ENCODE measurements at regions not wholly inside any gene's neighbourhood (a gene's known extent, or its start where the extent isn't known, plus 50 kb on each side); places are given as distances from the start of the nearest gene placed in this dataset.

GRCh38 chr16:79751471-79752184 lies 151.1 kb upstream of the MAF start:
- no peak for TF ChIP-seq EZH2 (IDR thresholded peaks at IDR 0.05; ENCODE audit: low read length, unreplicated experiment)
- TF ChIP-seq CTCF (conservative IDR thresholded peaks at IDR 0.05; ENCODE audit: low read depth, low read length), result no peak

Measured in PC-3 (cell line).